GM19463 (cell line): ENCODE measurements at regions not wholly inside any gene's neighbourhood (a gene's known extent, or its start where the extent isn't known, plus 50 kb on each side); places are given as distances from the start of the nearest gene placed in this dataset.

Source experiments
- ATAC-seq: cut with Tn5 transposase; IDR thresholded peaks from one replicate; pipeline ENCODE4 v1.9.1; 2021; ENCODE audit warnings: mild to moderate bottlenecking, moderate library complexity; ENCODE audit not compliant: unreplicated experiment

GRCh38 chr12:65546528-65546927 is 268.0 kb downstream of the MSRB3 start:
- no peak for ATAC-seq

- peak; percentile 100 for ATAC-seq
Observed at GRCh38 chr12:65556676-65557437, 267.4 kb upstream of the HMGA2 start.

- ATAC-seq, result no peak
Observed at GRCh38 chr12:65557438-65558181, 266.7 kb upstream of the HMGA2 start.

- ATAC-seq, result no peak
Observed at GRCh38 chr12:65560286-65560685, 264.0 kb upstream of the HMGA2 start.

GRCh38 chr12:65561798-65562382 is 262.4 kb upstream of the HMGA2 start:
- no peak for ATAC-seq

- no peak for ATAC-seq
Observed at GRCh38 chr12:65565601-65566560, 258.4 kb upstream of the HMGA2 start.

GRCh38 chr12:65566751-65567150 is 257.5 kb upstream of the HMGA2 start:
- ATAC-seq, result no peak

GRCh38 chr12:65567820-65568219 is 256.5 kb upstream of the HMGA2 start:
- no peak for ATAC-seq

GRCh38 chr12:65568517-65568916 is 255.8 kb upstream of the HMGA2 start:
- ATAC-seq, result no peak

GRCh38 chr12:65570451-65571130 is 253.7 kb upstream of the HMGA2 start:
- ATAC-seq, result no peak

- no peak for ATAC-seq
Observed at GRCh38 chr12:65574867-65575266, 249.4 kb upstream of the HMGA2 start.

- no peak for ATAC-seq
Observed at GRCh38 chr12:65584016-65584415, 240.3 kb upstream of the HMGA2 start.

GRCh38 chr12:65585648-65586602 is 238.4 kb upstream of the HMGA2 start:
- ATAC-seq, result no peak

- no peak for ATAC-seq
Observed at GRCh38 chr12:65586796-65587195, 237.5 kb upstream of the HMGA2 start.

- ATAC-seq, result no peak
Observed at GRCh38 chr12:65590318-65590717, 234.0 kb upstream of the HMGA2 start.

GRCh38 chr12:65592416-65592815 is 231.9 kb upstream of the HMGA2 start:
- no peak for ATAC-seq

- ATAC-seq, result no peak
Observed at GRCh38 chr12:65593239-65593701, 231.0 kb upstream of the HMGA2 start.

GRCh38 chr12:65594409-65594808 is 229.9 kb upstream of the HMGA2 start:
- ATAC-seq, result no peak

GRCh38 chr12:65595016-65595560 is 229.2 kb upstream of the HMGA2 start:
- ATAC-seq, result no peak
